Ishikawa (cell line): ENCODE measurements at regions not wholly inside any gene's neighbourhood (a gene's known extent, or its start where the extent isn't known, plus 50 kb on each side); places are given as distances from the start of the nearest gene placed in this dataset.

Experiments
- CEBPB ChIP-seq: IDR thresholded peaks from 2 replicates; pipeline ENCODE4 v1.6.1; 2012
- EP300 ChIP-seq: IDR thresholded peaks from 2 replicates; pipeline ENCODE4 v1.6.1; 2012; ENCODE audit warnings: borderline replicate concordance
- FOXM1 ChIP-seq: IDR thresholded peaks from 2 replicates; pipeline ENCODE4 v1.6.1; 2012; ENCODE audit warnings: low read depth, borderline replicate concordance
- RAD21 ChIP-seq: IDR thresholded peaks from 2 replicates; pipeline ENCODE4 v1.6.1; 2012; ENCODE audit warnings: low read depth
- TAF1 ChIP-seq: IDR thresholded peaks from 2 replicates; pipeline ENCODE4 v1.6.1; 2012; ENCODE audit warnings: low read depth, mild to moderate bottlenecking
- TEAD4 ChIP-seq: IDR thresholded peaks from 2 replicates; pipeline ENCODE4 v1.6.1; 2012
- YY1 ChIP-seq: IDR thresholded peaks from 2 replicates; pipeline ENCODE4 v1.6.1; 2012; ENCODE audit warnings: low read depth

- TF ChIP-seq RAD21 (no peak), TAF1 (no peak), EP300 (no peak), CEBPB (no peak), YY1 (no peak), TEAD4 (no peak), FOXM1 (no peak)
Observed at GRCh38 chr21:15625363-15625762, 104.4 kb upstream of the USP25 start.
